ENCODE measurements at regions not wholly inside any gene's neighbourhood (a gene's known extent, or its start where the extent isn't known, plus 50 kb on each side); places are given as distances from the start of the nearest gene placed in this dataset.

GRCh38 chr4:123298801-123299200 is 97.8 kb upstream of the SPRY1 start:
- TF ChIP-seq, protein P1, sequence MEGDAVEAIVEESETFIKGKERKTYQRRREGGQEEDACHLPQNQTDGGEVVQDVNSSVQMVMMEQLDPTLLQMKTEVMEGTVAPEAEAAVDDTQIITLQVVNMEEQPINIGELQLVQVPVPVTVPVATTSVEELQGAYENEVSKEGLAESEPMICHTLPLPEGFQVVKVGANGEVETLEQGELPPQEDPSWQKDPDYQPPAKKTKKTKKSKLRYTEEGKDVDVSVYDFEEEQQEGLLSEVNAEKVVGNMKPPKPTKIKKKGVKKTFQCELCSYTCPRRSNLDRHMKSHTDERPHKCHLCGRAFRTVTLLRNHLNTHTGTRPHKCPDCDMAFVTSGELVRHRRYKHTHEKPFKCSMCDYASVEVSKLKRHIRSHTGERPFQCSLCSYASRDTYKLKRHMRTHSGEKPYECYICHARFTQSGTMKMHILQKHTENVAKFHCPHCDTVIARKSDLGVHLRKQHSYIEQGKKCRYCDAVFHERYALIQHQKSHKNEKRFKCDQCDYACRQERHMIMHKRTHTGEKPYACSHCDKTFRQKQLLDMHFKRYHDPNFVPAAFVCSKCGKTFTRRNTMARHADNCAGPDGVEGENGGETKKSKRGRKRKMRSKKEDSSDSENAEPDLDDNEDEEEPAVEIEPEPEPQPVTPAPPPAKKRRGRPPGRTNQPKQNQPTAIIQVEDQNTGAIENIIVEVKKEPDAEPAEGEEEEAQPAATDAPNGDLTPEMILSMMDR (IDR thresholded peaks at IDR 0.05) = no peak
- TF ChIP-seq POLR2A (IDR thresholded peaks at IDR 0.05) = no peak
